RWPE1 (cell line): ENCODE measurements at regions not wholly inside any gene's neighbourhood (a gene's known extent, or its start where the extent isn't known, plus 50 kb on each side); places are given as distances from the start of the nearest gene placed in this dataset.
A peak's percentile ranks its signal among the peaks of the same experiment; 100 is the strongest.
"Not testable (repeated sequence)": the region's sequence is repeated elsewhere in the genome, so short reads cannot be mapped to it uniquely, and the experiment has no call there.

Source experiments
- CTCF ChIA-PET: fragments of 350-600 bp; sonication (Branson Sonifier 250); formaldehyde crosslinking; extraction: SDS; loops from one replicate; lab custom pipeline; 2021; lab: Yijun Ruan, JAX
- POLR2A ChIA-PET: fragments of 400-600 bp; formaldehyde crosslinking; extraction: SDS; loops from one replicate; lab custom pipeline; 2020; ENCODE audit warnings: antibody characterized with exemption; ENCODE audit not compliant: low non-redundant PET; lab: Yijun Ruan, JAX
- DNase-seq: peaks from one replicate; pipeline ENCODE4 v3.0.0; 2012; ENCODE audit warnings: low spot score
- H3K27ac ChIP-seq: fragments of 450-650 bp; 2 replicates; pipeline ENCODE4 v1.5.1; 2017
- TF ChIP-seq, protein P1 (sequence below): fragments of 450-650 bp; conservative IDR thresholded peaks from 2 replicates; pipeline ENCODE4 v1.5.1; 2017; ENCODE audit warnings: low read depth, mild to moderate bottlenecking

- DNase-seq, result no peak
- ChIA-PET CTCF (interaction anchor here (0.6 to 1.6 kb wide), 2 partner anchors 111 to 1935 kb away, joined by 3 to 10 read pairs; no protein-coding TSS in a partner anchor), POLR2A (interaction anchor here (0.7 kb wide), 1 partner anchor 94 kb away, joined by 3 read pairs; no protein-coding TSS in a partner anchor)
- H3K27ac ChIP-seq, result no peak overlapping the region
- TF ChIP-seq, protein P1, sequence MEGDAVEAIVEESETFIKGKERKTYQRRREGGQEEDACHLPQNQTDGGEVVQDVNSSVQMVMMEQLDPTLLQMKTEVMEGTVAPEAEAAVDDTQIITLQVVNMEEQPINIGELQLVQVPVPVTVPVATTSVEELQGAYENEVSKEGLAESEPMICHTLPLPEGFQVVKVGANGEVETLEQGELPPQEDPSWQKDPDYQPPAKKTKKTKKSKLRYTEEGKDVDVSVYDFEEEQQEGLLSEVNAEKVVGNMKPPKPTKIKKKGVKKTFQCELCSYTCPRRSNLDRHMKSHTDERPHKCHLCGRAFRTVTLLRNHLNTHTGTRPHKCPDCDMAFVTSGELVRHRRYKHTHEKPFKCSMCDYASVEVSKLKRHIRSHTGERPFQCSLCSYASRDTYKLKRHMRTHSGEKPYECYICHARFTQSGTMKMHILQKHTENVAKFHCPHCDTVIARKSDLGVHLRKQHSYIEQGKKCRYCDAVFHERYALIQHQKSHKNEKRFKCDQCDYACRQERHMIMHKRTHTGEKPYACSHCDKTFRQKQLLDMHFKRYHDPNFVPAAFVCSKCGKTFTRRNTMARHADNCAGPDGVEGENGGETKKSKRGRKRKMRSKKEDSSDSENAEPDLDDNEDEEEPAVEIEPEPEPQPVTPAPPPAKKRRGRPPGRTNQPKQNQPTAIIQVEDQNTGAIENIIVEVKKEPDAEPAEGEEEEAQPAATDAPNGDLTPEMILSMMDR, result no peak
Observed at GRCh38 chr15:89015412-89016097, 72.7 kb upstream of the ABHD2 start.

- POLR2A ChIA-PET, result interaction anchor here (0.5 kb wide), 1 partner anchor 111 kb away, joined by 3 read pairs; no protein-coding TSS in a partner anchor
- H3K27ac ChIP-seq, result peak overlapping the region; percentile 73
- CTCF ChIA-PET, result interaction anchor here (0.6 to 2.7 kb wide), 5 partner anchors 71 to 163 kb away, joined by 3 to 27 read pairs (median 3); no protein-coding TSS in a partner anchor
- TF ChIP-seq, protein P1, result no peak
- DNase-seq, result peak; percentile 60
Observed at GRCh38 chr15:89016549-89017041, 71.7 kb upstream of the ABHD2 start.

DNA sequence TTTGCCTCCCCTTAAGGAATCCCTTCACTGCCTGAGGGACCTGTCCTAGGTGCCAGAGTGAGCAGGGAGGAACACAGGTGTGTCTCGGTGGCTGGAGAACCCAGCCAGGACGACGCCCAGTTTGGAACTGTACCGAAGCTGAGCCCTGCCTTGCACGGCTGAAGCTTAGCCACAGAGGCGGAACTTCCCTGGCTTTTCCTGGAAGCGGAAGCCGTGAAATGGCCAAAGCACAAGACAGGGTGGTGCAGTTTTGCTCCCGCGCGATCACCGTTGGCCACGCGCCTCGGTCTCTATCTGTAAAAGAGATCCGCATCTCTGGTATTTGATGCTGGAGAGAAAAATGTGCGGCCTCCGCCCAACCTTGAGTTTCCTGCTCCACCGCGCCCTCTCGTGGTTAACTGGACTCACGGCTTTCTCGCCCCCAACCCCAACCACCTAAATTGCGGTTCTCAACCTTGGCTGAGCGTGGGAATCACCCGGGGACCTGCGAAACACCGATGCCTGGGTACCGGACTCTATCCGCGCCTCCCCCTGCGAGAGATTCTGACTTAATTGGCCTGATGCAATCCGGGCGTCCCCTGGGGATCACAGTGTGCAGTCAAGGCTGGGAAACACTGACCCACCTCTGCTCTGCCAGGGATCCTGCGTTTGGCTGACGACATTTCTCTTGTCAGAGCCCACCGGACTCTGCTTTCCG, 70.7 kb upstream of the ABHD2 start:
- TF ChIP-seq, protein P1, result peak; percentile 95
- POLR2A ChIA-PET, result interaction anchor here (0.5 to 0.6 kb wide), 2 partner anchors 109 to 112 kb away, joined by 3 to 4 read pairs; no protein-coding TSS in a partner anchor
- H3K27ac ChIP-seq, result peak overlapping the region; percentile 73
- peak; percentile 84 for DNase-seq
- CTCF ChIA-PET, result interaction anchor here (0.6 to 2.7 kb wide), 5 partner anchors 72 to 163 kb away, joined by 3 to 27 read pairs (median 3); no protein-coding TSS in a partner anchor

DNA sequence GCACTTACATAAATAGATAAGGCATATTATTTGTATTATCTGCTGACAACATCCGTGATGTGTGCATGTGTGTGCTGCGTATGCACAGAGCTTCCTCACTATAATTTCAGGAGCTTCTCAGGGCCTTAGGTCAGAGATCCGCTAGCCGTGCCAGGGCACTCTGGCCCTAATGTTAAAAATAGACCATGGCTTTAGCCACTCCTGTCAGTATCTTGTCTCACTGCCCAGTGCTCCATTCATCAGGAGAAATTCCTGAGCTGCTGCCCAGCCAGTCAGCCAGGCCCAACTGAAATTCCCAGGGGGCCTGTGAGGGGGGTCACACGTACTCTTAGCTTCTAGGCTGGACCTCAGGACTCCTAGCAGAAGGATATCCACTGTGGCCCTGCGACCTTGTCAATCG, 70.0 kb upstream of the ABHD2 start:
- TF ChIP-seq, protein P1, result no peak
- peak overlapping the region; percentile 73 for H3K27ac ChIP-seq
- POLR2A ChIA-PET, result no interaction called here
- no peak for DNase-seq
- CTCF ChIA-PET, result interaction anchor here (1.1 to 2.7 kb wide), 2 partner anchors 113 to 115 kb away, joined by 8 to 27 read pairs; no protein-coding TSS in a partner anchor

DNA sequence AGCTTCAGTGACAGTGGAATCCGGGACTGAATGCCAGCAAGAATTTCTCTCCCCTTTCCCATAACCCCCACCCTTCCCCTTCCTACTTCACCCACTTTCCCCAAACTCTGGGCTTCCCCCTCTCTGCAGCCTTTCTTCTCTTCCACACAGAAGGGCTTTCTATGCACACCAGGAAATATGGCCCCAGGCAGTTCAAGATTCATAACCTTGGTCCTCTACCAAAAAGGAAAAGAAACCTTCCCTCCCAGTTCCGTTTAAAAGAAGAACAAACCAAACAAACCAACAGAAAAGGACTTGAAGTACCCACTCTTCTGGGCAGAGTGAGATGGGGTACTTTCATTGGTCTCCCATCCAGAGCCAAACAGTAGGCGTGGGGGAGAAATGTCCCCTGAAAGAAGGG, 68.8 kb upstream of the ABHD2 start:
- CTCF ChIA-PET, result interaction anchor here (2.7 kb wide), 1 partner anchor 115 kb away, joined by 27 read pairs; no protein-coding TSS in a partner anchor
- POLR2A ChIA-PET, result no interaction called here
- no peak for DNase-seq
- TF ChIP-seq, protein P1, result no peak
- H3K27ac ChIP-seq, result no peak overlapping the region

DNA sequence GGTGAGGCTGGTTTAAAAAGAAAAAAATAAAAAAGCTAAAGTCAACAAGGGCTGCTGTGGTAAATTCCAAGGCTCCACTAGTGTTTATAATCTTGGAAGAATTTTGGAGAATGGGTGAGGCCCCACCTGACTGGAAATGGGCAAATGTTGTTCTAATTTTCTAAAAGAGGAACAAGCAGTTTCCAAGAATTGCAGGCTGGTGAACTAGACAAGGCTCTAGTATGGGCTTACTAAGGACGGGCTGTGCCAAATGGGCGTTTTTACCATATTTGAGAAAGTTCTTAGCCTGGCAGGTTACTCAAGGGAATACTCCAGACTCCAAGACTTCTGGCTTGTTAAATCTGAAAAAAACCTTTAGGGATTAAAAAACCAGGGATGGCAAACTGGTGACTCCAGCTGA, 67.0 kb upstream of the ABHD2 start:
- DNase-seq, result no peak
- CTCF ChIA-PET, result interaction anchor here (0.6 to 2.3 kb wide), 4 partner anchors 103 to 279 kb away, joined by 3 to 12 read pairs (median 4); no protein-coding TSS in a partner anchor
- POLR2A ChIA-PET, result no interaction called here
- TF ChIP-seq, protein P1, result no peak
- no peak overlapping the region for H3K27ac ChIP-seq

DNA sequence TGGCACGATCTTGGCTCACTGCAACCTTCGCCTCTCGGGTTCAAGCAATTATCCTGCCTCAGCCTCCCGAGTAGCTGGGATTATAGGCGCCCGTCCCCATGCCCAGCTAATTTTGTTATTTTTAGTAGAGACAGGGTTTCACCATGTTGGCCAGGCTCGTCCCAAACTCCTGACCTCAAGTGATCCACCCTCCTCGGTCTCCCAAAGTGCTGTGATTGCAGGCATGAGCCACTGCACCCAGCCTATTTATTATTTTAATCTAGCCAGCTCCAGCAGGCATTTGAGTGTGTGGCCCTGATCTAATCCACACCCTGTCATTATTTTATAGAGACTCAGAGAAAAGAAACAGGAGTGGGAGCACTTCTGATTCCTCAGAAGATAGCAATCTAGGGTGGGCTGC, 66.4 kb upstream of the ABHD2 start:
- CTCF ChIA-PET, result interaction anchor here (0.6 to 2.3 kb wide), 3 partner anchors 29 to 184 kb away, joined by 3 to 12 read pairs (median 3); no protein-coding TSS in a partner anchor
- DNase-seq, H3K27ac ChIP-seq, POLR2A ChIA-PET: not testable (repeated sequence)
